K562 (cell line): ENCODE measurements at regions not wholly inside any gene's neighbourhood (a gene's known extent, or its start where the extent isn't known, plus 50 kb on each side); places are given as distances from the start of the nearest gene placed in this dataset.

ENCODE experiments used
- ATAC-seq: fragments of 200-7000 bp; cut with Tn5 transposase; 3 replicates; pipeline ENCODE4 v1.9.1; 2020; ENCODE audit warnings: moderate library complexity
- BruUV-seq: library from RNA; stranded (reverse); fragments of 400-500 nt; replicated peaks from 2 replicates; lab custom pipeline; 2021; lab: Mats Ljungman, UMichigan
- CTCF ChIA-PET: fragments of 300-600 bp; formaldehyde crosslinking; extraction: SDS; loops from one replicate; lab custom pipeline; 2021; ENCODE audit warnings: low intra/inter-chr PET ratio; lab: Yijun Ruan, JAX
- POLR2A ChIA-PET: fragments of 300-600, 350-650 bp; sonication (Branson Sonifier 250); formaldehyde crosslinking; extraction: SDS; loops from one replicate; lab custom pipeline; 2021; ENCODE audit warnings: antibody characterized with exemption, inconsistent platforms; lab: Yijun Ruan, JAX
- DNase-seq, 4 experiments: peaks; one replicate each; pipeline versions ENCODE4 v3.0.0 to v3.0.0-alpha.2; 2011 to 2018; ENCODE audit warnings: low spot score in 3 of 4, mixed read lengths in 3 of 4; ENCODE audit errors: extremely low read depth in 1 of 4
- FAIRE-seq: peaks from 2 replicates; lab custom pipeline; 2011; peaks lifted over from hg19 to GRCh38; lab: Jason Lieb, UNC
- H2AFZ ChIP-seq: 2 replicates; pipeline ENCODE4 v1.6.0; 2011; ENCODE audit warnings: low read depth, low read length, control low read depth, inconsistent platforms
- H3K27ac ChIP-seq: fragments of 200-600 bp; 3 replicates; pipeline ENCODE4 v1.8.0; 2011; ENCODE audit warnings: low read depth, mild to moderate bottlenecking, control low read depth, inconsistent platforms, low read length, moderate library complexity, mixed read lengths; ENCODE audit errors: extremely low read depth
- H3K27me3 ChIP-seq, 2 experiments: fragments of 300-600 bp in 1 of 2; 2 replicates in 1 of 2; 3 replicates in 1 of 2; pipeline versions ENCODE4 v1.6.0 to v1.8.0; 2011; ENCODE audit warnings: inconsistent platforms in 2 of 2, low read length in 2 of 2, mild to moderate bottlenecking in 1 of 2, mixed read lengths in 1 of 2, moderate library complexity in 1 of 2; ENCODE audit not compliant: control insufficient read depth in 2 of 2, insufficient read depth in 2 of 2
- H3K36me3 ChIP-seq: fragments of 300-600 bp; 3 replicates; pipeline ENCODE4 v1.8.0; 2011; ENCODE audit warnings: mild to moderate bottlenecking, low read length, inconsistent platforms; ENCODE audit not compliant: control insufficient read depth, insufficient read depth
- H3K4me1 ChIP-seq, 2 experiments: fragments of 200-600 bp in 1 of 2; replicated peaks in 1 of 2; 2 replicates in 1 of 2; 3 replicates in 1 of 2; pipeline versions ENCODE4 v1.5.1 to v1.8.0; 2011; ENCODE audit warnings: inconsistent platforms in 2 of 2, low read length in 2 of 2, mild to moderate bottlenecking in 1 of 2, mixed read lengths in 1 of 2, moderate library complexity in 1 of 2; ENCODE audit not compliant: control insufficient read depth in 2 of 2, insufficient read depth in 2 of 2
- H3K4me2 ChIP-seq: 2 replicates; pipeline ENCODE4 v1.6.1; 2011; ENCODE audit warnings: low read length, control low read depth, inconsistent platforms, mixed read lengths; ENCODE audit not compliant: insufficient read depth
- H3K4me3 ChIP-seq: fragments of 200-600 bp; sonication (generic), shearing (Covaris generic); 2 replicates; pipeline ENCODE4 v1.5.1; 2016; ENCODE audit warnings: control low read depth, inconsistent platforms
- H3K79me2 ChIP-seq: fragments of 200-600 bp; 3 replicates; pipeline ENCODE4 v1.8.0; 2011; ENCODE audit warnings: low read length, inconsistent platforms; ENCODE audit not compliant: control insufficient read depth, insufficient read depth
- H3K9ac ChIP-seq, 2 experiments: 2 replicates each; pipeline versions ENCODE4 v1.6.0 to v1.6.1; 2011; ENCODE audit warnings: low read depth in 2 of 2, low read length in 2 of 2, control low read depth in 1 of 2, inconsistent platforms in 1 of 2, mild to moderate bottlenecking in 1 of 2, mixed read lengths in 1 of 2; ENCODE audit not compliant: insufficient read depth in 1 of 2
- H3K9me1 ChIP-seq: one replicate; pipeline ENCODE4 v1.6.0; 2011; ENCODE audit warnings: inconsistent platforms, mild to moderate bottlenecking, low read length, moderate library complexity; ENCODE audit not compliant: control insufficient read depth, insufficient read depth
- H3K9me3 ChIP-seq: replicated peaks from 2 replicates; pipeline ENCODE4 v1.5.1; 2011; ENCODE audit warnings: low read depth, low read length, inconsistent platforms; ENCODE audit not compliant: control insufficient read depth, insufficient read depth
- H4K20me1 ChIP-seq: replicated peaks from 2 replicates; pipeline ENCODE4 v1.6.1; 2011; ENCODE audit warnings: low read length, inconsistent platforms, mixed read lengths; ENCODE audit not compliant: control insufficient read depth, insufficient read depth
- LCOR ChIP-seq: sonication (generic); formaldehyde crosslinking; IDR thresholded peaks from 2 replicates; pipeline ENCODE4 v1.8.0; 2022; ENCODE audit warnings: mild to moderate bottlenecking, missing genetic modification reagents
- RBM39 ChIP-seq: fragments of 200-400 bp; formaldehyde crosslinking; optimal IDR thresholded peaks from 2 replicates; pipeline ENCODE3; 2018; ENCODE audit warnings: low read depth, low read length
- SMAD2 ChIP-seq: fragments of 150-350 bp; IDR thresholded peaks from 2 replicates; pipeline ENCODE4 v1.6.1; 2014; ENCODE audit warnings: low read depth, mild to moderate bottlenecking, low read length
- ZC3H8 ChIP-seq: fragments of 450-650 bp; IDR thresholded peaks from 2 replicates; pipeline ENCODE4 v1.6.1; 2017
- ZNF583 ChIP-seq: fragments of 250-450 bp; sonication (Bioruptor Pico); IDR thresholded peaks from 2 replicates; pipeline ENCODE4 v1.4.0; 2020
- ZNF584 ChIP-seq: fragments of 200-800 bp; sonication (Bioruptor generic); IDR thresholded peaks from 2 replicates; pipeline ENCODE4 v1.6.1; 2016; ENCODE audit warnings: low read depth, mild to moderate bottlenecking, missing genetic modification characterization, missing compliant biosample characterization
- ZSCAN32 ChIP-seq: fragments of 450-650 bp; formaldehyde crosslinking; IDR thresholded peaks from 2 replicates; pipeline ENCODE4 v1.4.0; 2020; ENCODE audit warnings: mild to moderate bottlenecking, moderate library complexity
- WGBS: fragments of 100-300 bp; shearing (Covaris generic); methylation state at CpG from one replicate; pipeline ENCODE4 v1.1.6; 2016; ENCODE audit warnings: low coverage, mixed read lengths; ENCODE audit not compliant: insufficient coverage; ENCODE audit errors: missing lambda C conversion rate; 5-methylcytosine and 5-hydroxymethylcytosine counted together
- in situ Hi-C: fragments of 300-500 bp; cut with MboI; formaldehyde crosslinking; loops from 4 replicates; pipeline ENCODE4 v1.15.0; 2018; ENCODE audit warnings: inconsistent platforms, mixed read lengths
- intact Hi-C: fragments of 100-400 bp; cut with micrococcal nuclease; formaldehyde crosslinking; loops from 2 replicates; pipeline ENCODE4 v1.14.2; 2022
- TF ChIP-seq, protein P1 (sequence below), 2 experiments: fragments of 450-650 bp; formaldehyde crosslinking in 1 of 2; IDR thresholded peaks; 2 replicates each; pipeline versions ENCODE4 v1.4.0 to v1.6.1; 2014 to 2020; ENCODE audit warnings: mild to moderate bottlenecking in 2 of 2, borderline replicate concordance in 1 of 2, low read depth in 1 of 2
- TF ChIP-seq, protein P2 (sequence below): fragments of 250-450 bp; sonication (Bioruptor Pico); IDR thresholded peaks from 2 replicates; pipeline ENCODE4 v1.4.0; 2020; ENCODE audit warnings: mild to moderate bottlenecking
- TF ChIP-seq, protein P3 (sequence below): fragments of 450-650 bp; formaldehyde crosslinking; IDR thresholded peaks from 2 replicates; pipeline ENCODE4 v1.4.0; 2020; ENCODE audit warnings: mild to moderate bottlenecking, moderate library complexity
- TF ChIP-seq, protein P4 (sequence below): IDR thresholded peaks from 2 replicates; pipeline ENCODE4 v1.6.1; 2016; ENCODE audit warnings: missing genetic modification characterization, missing compliant biosample characterization

DNA sequence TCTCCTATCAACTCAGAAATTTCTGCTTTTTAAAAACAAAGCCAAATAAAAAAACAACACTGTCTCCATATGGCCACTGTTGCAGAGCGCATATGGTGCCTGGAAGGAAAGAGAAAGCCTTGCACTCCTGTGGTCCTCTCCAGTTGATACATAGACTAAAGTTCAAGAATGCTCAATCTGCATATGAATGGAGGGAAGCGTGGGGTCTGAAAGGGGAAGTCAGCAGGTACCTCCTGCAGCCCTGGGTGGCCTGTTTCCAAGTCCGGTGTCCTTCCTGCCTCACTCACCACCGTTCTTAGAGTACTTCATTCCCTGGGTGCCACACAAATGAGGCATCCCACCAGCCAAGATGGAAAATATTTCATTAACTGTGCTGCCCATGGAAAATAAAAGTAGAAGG, 138.3 kb upstream of the PALS2 start:
- intact Hi-C loops = no loop called here
- H3K9ac ChIP-seq = no peak overlapping the region
- no peak overlapping the region for H3K27ac ChIP-seq
- H3K9me3 ChIP-seq = no peaks in the 10 kb centered on the region
- no peak for ATAC-seq
- in situ Hi-C loops = loop anchor here (5.0 kb wide), 1 partner anchor 848 kb away; no protein-coding TSS in a partner anchor
- no peaks in the 10 kb centered on the region for H3K36me3 ChIP-seq
- H2AFZ ChIP-seq = no peak overlapping the region
- peaks cover 0 to 9% of the 10 kb centered on the region in 2 experiments; a peak in 2 of 5 replicates for H3K27me3 ChIP-seq
- FAIRE-seq = no peak
- CTCF ChIA-PET = no interaction called here
- no peaks in the 10 kb centered on the region for H3K4me1 ChIP-seq
- no peak for DNase-seq
- WGBS = 0% methylated on average over 4 of the region's 4 CpGs
- no peaks in the 10 kb centered on the region for H4K20me1 ChIP-seq
- BruUV-seq = no TSS peak
- POLR2A ChIA-PET = no interaction called here
- H3K79me2 ChIP-seq = no peaks in the 10 kb centered on the region
- no peaks in the 10 kb centered on the region for H3K9me1 ChIP-seq
- no peak overlapping the region for H3K4me3 ChIP-seq
- no peak overlapping the region for H3K4me2 ChIP-seq
- TF ChIP-seq, protein P1, sequence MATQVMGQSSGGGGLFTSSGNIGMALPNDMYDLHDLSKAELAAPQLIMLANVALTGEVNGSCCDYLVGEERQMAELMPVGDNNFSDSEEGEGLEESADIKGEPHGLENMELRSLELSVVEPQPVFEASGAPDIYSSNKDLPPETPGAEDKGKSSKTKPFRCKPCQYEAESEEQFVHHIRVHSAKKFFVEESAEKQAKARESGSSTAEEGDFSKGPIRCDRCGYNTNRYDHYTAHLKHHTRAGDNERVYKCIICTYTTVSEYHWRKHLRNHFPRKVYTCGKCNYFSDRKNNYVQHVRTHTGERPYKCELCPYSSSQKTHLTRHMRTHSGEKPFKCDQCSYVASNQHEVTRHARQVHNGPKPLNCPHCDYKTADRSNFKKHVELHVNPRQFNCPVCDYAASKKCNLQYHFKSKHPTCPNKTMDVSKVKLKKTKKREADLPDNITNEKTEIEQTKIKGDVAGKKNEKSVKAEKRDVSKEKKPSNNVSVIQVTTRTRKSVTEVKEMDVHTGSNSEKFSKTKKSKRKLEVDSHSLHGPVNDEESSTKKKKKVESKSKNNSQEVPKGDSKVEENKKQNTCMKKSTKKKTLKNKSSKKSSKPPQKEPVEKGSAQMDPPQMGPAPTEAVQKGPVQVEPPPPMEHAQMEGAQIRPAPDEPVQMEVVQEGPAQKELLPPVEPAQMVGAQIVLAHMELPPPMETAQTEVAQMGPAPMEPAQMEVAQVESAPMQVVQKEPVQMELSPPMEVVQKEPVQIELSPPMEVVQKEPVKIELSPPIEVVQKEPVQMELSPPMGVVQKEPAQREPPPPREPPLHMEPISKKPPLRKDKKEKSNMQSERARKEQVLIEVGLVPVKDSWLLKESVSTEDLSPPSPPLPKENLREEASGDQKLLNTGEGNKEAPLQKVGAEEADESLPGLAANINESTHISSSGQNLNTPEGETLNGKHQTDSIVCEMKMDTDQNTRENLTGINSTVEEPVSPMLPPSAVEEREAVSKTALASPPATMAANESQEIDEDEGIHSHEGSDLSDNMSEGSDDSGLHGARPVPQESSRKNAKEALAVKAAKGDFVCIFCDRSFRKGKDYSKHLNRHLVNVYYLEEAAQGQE (IDR thresholded peaks at IDR 0.05; ENCODE audit: borderline replicate concordance) = no peak
- TF ChIP-seq, protein P1 (CRISPR knock-in tag; IDR thresholded peaks at IDR 0.05; ENCODE audit: low read depth) = no peak
- TF ChIP-seq ZC3H8 (no peak), RBM39 (no peak), ZSCAN32 (no peak), ZNF583 (CRISPR knock-in tag) (no peak), SMAD2 (no peak), LCOR (CRISPR knock-in tag) (no peak), ZNF584 (CRISPR knock-in tag) (no peak)
- TF ChIP-seq, protein P2, sequence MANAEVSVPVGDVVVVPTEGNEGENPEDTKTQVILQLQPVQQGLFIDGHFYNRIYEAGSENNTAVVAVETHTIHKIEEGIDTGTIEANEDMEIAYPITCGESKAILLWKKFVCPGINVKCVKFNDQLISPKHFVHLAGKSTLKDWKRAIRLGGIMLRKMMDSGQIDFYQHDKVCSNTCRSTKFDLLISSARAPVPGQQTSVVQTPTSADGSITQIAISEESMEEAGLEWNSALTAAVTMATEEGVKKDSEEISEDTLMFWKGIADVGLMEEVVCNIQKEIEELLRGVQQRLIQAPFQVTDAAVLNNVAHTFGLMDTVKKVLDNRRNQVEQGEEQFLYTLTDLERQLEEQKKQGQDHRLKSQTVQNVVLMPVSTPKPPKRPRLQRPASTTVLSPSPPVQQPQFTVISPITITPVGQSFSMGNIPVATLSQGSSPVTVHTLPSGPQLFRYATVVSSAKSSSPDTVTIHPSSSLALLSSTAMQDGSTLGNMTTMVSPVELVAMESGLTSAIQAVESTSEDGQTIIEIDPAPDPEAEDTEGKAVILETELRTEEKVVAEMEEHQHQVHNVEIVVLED (CRISPR knock-in tag) = no peak
- TF ChIP-seq, protein P3, sequence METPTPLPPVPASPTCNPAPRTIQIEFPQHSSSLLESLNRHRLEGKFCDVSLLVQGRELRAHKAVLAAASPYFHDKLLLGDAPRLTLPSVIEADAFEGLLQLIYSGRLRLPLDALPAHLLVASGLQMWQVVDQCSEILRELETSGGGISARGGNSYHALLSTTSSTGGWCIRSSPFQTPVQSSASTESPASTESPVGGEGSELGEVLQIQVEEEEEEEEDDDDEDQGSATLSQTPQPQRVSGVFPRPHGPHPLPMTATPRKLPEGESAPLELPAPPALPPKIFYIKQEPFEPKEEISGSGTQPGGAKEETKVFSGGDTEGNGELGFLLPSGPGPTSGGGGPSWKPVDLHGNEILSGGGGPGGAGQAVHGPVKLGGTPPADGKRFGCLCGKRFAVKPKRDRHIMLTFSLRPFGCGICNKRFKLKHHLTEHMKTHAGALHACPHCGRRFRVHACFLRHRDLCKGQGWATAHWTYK (CRISPR knock-in tag) = no peak
- TF ChIP-seq, protein P4, sequence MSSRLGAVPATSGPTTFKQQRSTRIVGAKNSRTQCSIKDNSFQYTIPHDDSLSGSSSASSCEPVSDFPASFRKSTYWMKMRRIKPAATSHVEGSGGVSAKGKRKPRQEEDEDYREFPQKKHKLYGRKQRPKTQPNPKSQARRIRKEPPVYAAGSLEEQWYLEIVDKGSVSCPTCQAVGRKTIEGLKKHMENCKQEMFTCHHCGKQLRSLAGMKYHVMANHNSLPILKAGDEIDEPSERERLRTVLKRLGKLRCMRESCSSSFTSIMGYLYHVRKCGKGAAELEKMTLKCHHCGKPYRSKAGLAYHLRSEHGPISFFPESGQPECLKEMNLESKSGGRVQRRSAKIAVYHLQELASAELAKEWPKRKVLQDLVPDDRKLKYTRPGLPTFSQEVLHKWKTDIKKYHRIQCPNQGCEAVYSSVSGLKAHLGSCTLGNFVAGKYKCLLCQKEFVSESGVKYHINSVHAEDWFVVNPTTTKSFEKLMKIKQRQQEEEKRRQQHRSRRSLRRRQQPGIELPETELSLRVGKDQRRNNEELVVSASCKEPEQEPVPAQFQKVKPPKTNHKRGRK (tag) = no peak
